Activated CD8-positive, alpha-beta T cell treated with anti-CD3 and anti-CD28 coated beads for 36 hours (primary cell): ENCODE measurements at regions not wholly inside any gene's neighbourhood (a gene's known extent, or its start where the extent isn't known, plus 50 kb on each side); places are given as distances from the start of the nearest gene placed in this dataset.

Experiments
- ATAC-seq: fragments of 200-7000 bp; cut with Tn5 transposase; one replicate; pipeline ENCODE4 v1.10.0; 2021; ENCODE audit warnings: mild to moderate bottlenecking, moderate library complexity
- CTCF ChIA-PET: fragments of 350-600 bp; sonication (Branson Sonifier 250); formaldehyde crosslinking; loops from one replicate; lab custom pipeline; 2021; ENCODE audit warnings: antibody characterized with exemption; lab: Charles Lee
- POLR2A ChIA-PET: fragments of 350-600 bp; sonication (Branson Sonifier 250); formaldehyde crosslinking; loops from one replicate; lab custom pipeline; 2021; ENCODE audit warnings: antibody characterized with exemption; lab: Charles Lee
- DNase-seq: peaks from one replicate; pipeline ENCODE4 v3.0.0-alpha.2; 2020
- H3K27ac Mint-ChIP-seq: one replicate; pipeline ENCODE4 v1.8.0; 2021; ENCODE audit warnings: mild to moderate bottlenecking, mixed read lengths
- H3K27me3 Mint-ChIP-seq: one replicate; pipeline ENCODE4 v1.8.0; 2021; ENCODE audit warnings: mixed read lengths
- H3K36me3 Mint-ChIP-seq: one replicate; pipeline ENCODE4 v1.8.0; 2021; ENCODE audit warnings: low read depth, mixed read lengths
- H3K4me1 Mint-ChIP-seq: one replicate; pipeline ENCODE4 v1.8.0; 2021; ENCODE audit warnings: low read depth, mixed read lengths
- H3K4me3 Mint-ChIP-seq: one replicate; pipeline ENCODE4 v1.8.0; 2021; ENCODE audit warnings: mild to moderate bottlenecking, moderate library complexity, mixed read lengths
- H3K9me3 Mint-ChIP-seq: one replicate; pipeline ENCODE4 v1.8.0; 2021; ENCODE audit warnings: mixed read lengths
- CTCF ChIP-seq: fragments of 200-600 bp; IDR thresholded peaks from one replicate; pipeline ENCODE4 v1.8.0; 2022; ENCODE audit warnings: antibody characterized with exemption, mild to moderate bottlenecking
- intact Hi-C: fragments of 100-400 bp; cut with micrococcal nuclease; formaldehyde crosslinking; loops from one replicate; pipeline ENCODE4 v1.10.0; 2022

GRCh38 chr14:82636426-82636825 lies 1102.8 kb upstream of the SEL1L start:
- POLR2A ChIA-PET = no interaction called here
- no peak for TF ChIP-seq CTCF
- H3K9me3 Mint-ChIP-seq = peaks cover 11% of the 10 kb centered on the region
- ATAC-seq (no peak), DNase-seq (no peak)
- H3K27ac Mint-ChIP-seq = no peak overlapping the region
- H3K27me3 Mint-ChIP-seq = no peaks in the 10 kb centered on the region
- intact Hi-C loops = no loop called here
- CTCF ChIA-PET = no interaction called here
- no peaks in the 10 kb centered on the region for H3K4me1 Mint-ChIP-seq
- no peak overlapping the region for H3K4me3 Mint-ChIP-seq
- no peaks in the 10 kb centered on the region for H3K36me3 Mint-ChIP-seq

- no peak overlapping the region for H3K4me3 Mint-ChIP-seq
- DNase-seq = no peak
- no peak overlapping the region for H3K27ac Mint-ChIP-seq
- H3K4me1 Mint-ChIP-seq = no peaks in the 10 kb centered on the region
- ChIA-PET POLR2A (no interaction called here), CTCF (no interaction called here)
- H3K36me3 Mint-ChIP-seq = no peaks in the 10 kb centered on the region
- no peaks in the 10 kb centered on the region for H3K27me3 Mint-ChIP-seq
- no peaks in the 10 kb centered on the region for H3K9me3 Mint-ChIP-seq
- intact Hi-C loops = no loop called here
- TF ChIP-seq CTCF = no peak
- no peak for ATAC-seq
Observed at GRCh38 chr14:82641050-82641540, 1107.4 kb upstream of the SEL1L start.

- no peaks in the 10 kb centered on the region for H3K36me3 Mint-ChIP-seq
- H3K27ac Mint-ChIP-seq = no peak overlapping the region
- ATAC-seq = no peak
Observed at GRCh38 chr14:82642425-82642824, 1108.8 kb upstream of the SEL1L start.

GRCh38 chr14:82647088-82647810 lies 1113.6 kb upstream of the SEL1L start:
- no peak overlapping the region for H3K4me3 Mint-ChIP-seq
- no peaks in the 10 kb centered on the region for H3K4me1 Mint-ChIP-seq
- ATAC-seq = no peak
- no peak for TF ChIP-seq CTCF
- intact Hi-C loops = no loop called here
- no peaks in the 10 kb centered on the region for H3K9me3 Mint-ChIP-seq
- no peak overlapping the region for H3K27ac Mint-ChIP-seq
- no peaks in the 10 kb centered on the region for H3K36me3 Mint-ChIP-seq
- DNase-seq = no peak
- H3K27me3 Mint-ChIP-seq = no peaks in the 10 kb centered on the region
- ChIA-PET POLR2A (no interaction called here), CTCF (no interaction called here)

More at GRCh38 chr14:82642425-82642824, 1108.8 kb upstream of the SEL1L start:
- no peak for TF ChIP-seq CTCF
- no peak for DNase-seq
- H3K4me3 Mint-ChIP-seq = no peak overlapping the region
- H3K9me3 Mint-ChIP-seq = no peaks in the 10 kb centered on the region
- intact Hi-C loops = no loop called here
- ChIA-PET POLR2A (no interaction called here), CTCF (no interaction called here)
- H3K4me1 Mint-ChIP-seq = no peaks in the 10 kb centered on the region
- no peaks in the 10 kb centered on the region for H3K27me3 Mint-ChIP-seq

- no peak for TF ChIP-seq CTCF
- Mint-ChIP-seq H3K36me3 (no peaks in the 10 kb centered on the region), H3K27ac (no peak overlapping the region), H3K4me1 (no peaks in the 10 kb centered on the region), H3K27me3 (no peaks in the 10 kb centered on the region), H3K4me3 (no peak overlapping the region), H3K9me3 (peaks cover 3% of the 10 kb centered on the region)
- no peak for ATAC-seq
- no peak for DNase-seq
- CTCF ChIA-PET = no interaction called here
- POLR2A ChIA-PET = no interaction called here
- intact Hi-C loops = no loop called here
Observed at GRCh38 chr14:82655770-82656169, 1122.1 kb upstream of the SEL1L start.
